COLO668 (cell line): ENCODE measurements at regions not wholly inside any gene's neighbourhood (a gene's known extent, or its start where the extent isn't known, plus 50 kb on each side); places are given as distances from the start of the nearest gene placed in this dataset.

Source experiments
- DNase-seq: peaks from one replicate; lab custom pipeline; 2025; ENCODE audit not compliant: unreplicated experiment; lab: John Stamatoyannopoulos, UW

GRCh38 chr17:27391427-27391826 lies 64.8 kb upstream of the KSR1 start:
- DNase-seq, result no peak

GRCh38 chr17:27396045-27396444 lies 60.2 kb upstream of the KSR1 start:
- DNase-seq, result no peak

GRCh38 chr17:27396941-27397340 lies 59.3 kb upstream of the KSR1 start:
- DNase-seq, result no peak

- no peak for DNase-seq
Measured at GRCh38 chr17:27398691-27399090, 57.6 kb upstream of the KSR1 start.

GRCh38 chr17:27400991-27401390 lies 55.3 kb upstream of the KSR1 start:
- no peak for DNase-seq

GRCh38 chr17:27402943-27403342 lies 53.3 kb upstream of the KSR1 start:
- DNase-seq, result no peak

- no peak for DNase-seq
Measured at GRCh38 chr17:27403480-27404005, 52.7 kb upstream of the KSR1 start.

- DNase-seq, result no peak
Measured at GRCh38 chr17:27404676-27405075, 51.6 kb upstream of the KSR1 start.
